ENCODE measurements at regions not wholly inside any gene's neighbourhood (a gene's known extent, or its start where the extent isn't known, plus 50 kb on each side); places are given as distances from the start of the nearest gene placed in this dataset.

GRCh38 chr11:97685695-97686094 is 1295.9 kb downstream of the JRKL start:
- no peak for TF ChIP-seq CTCF (IDR thresholded peaks at IDR 0.05; ENCODE audit: insufficient read depth, low read length, poor library complexity, severe bottlenecking)
- TF ChIP-seq EZH2phosphoT487 (conservative IDR thresholded peaks at IDR 0.05; ENCODE audit: low read length): no peak
